GM12891 (cell line): ENCODE measurements at regions not wholly inside any gene's neighbourhood (a gene's known extent, or its start where the extent isn't known, plus 50 kb on each side); places are given as distances from the start of the nearest gene placed in this dataset.

Experiments
- PAX5 ChIP-seq: IDR thresholded peaks from 2 replicates; pipeline ENCODE4 v1.6.1; 2011; ENCODE audit warnings: low read length, moderate library complexity, mild to moderate bottlenecking; ENCODE audit not compliant: insufficient read depth, severe bottlenecking
- POLR2A ChIP-seq: IDR thresholded peaks from 2 replicates; pipeline ENCODE4 v1.6.1; 2011; ENCODE audit warnings: low read depth, low read length, control low read depth
- POLR2AphosphoS5 ChIP-seq: IDR thresholded peaks from 2 replicates; pipeline ENCODE4 v1.6.1; 2011; ENCODE audit warnings: low read depth, low read length, control low read depth
- POU2F2 ChIP-seq: IDR thresholded peaks from 2 replicates; pipeline ENCODE4 v1.6.1; 2011; ENCODE audit warnings: low read depth, mild to moderate bottlenecking, control low read depth, low read length, moderate library complexity
- SPI1 ChIP-seq: IDR thresholded peaks from 2 replicates; pipeline ENCODE4 v1.6.1; 2011; ENCODE audit warnings: low read depth, low read length, control low read depth
- TAF1 ChIP-seq: IDR thresholded peaks from 2 replicates; pipeline ENCODE4 v1.6.1; 2011; ENCODE audit warnings: low read depth, low read length, control low read depth

- TF ChIP-seq POLR2AphosphoS5 (no peak), TAF1 (no peak), POLR2A (no peak), POU2F2 (no peak), PAX5 (no peak), SPI1 (no peak)
Measured at GRCh38 chr6:71035871-71036270, 79.0 kb upstream of the B3GAT2 start.
